Calu3 (cell line): ENCODE measurements at regions not wholly inside any gene's neighbourhood (a gene's known extent, or its start where the extent isn't known, plus 50 kb on each side); places are given as distances from the start of the nearest gene placed in this dataset.

Source experiments
- BruUV-seq: library from RNA; stranded (reverse); fragments of 400-500 nt; replicated peaks from 2 replicates; lab custom pipeline; 2021; lab: Mats Ljungman, UMichigan
- CTCF ChIA-PET: fragments of 300-600 bp; sonication (Branson Sonifier 250); formaldehyde crosslinking; loops from one replicate; lab custom pipeline; 2022; ENCODE audit warnings: antibody characterized with exemption; lab: Charles Lee
- DNase-seq: peaks from one replicate; pipeline ENCODE4 v3.0.0; 2022
- H3K27ac Mint-ChIP-seq: one replicate; pipeline ENCODE4 v1.8.0; 2022; ENCODE audit warnings: mixed read lengths; ENCODE audit not compliant: unreplicated experiment
- H3K27me3 Mint-ChIP-seq: one replicate; pipeline ENCODE4 v1.8.0; 2022; ENCODE audit warnings: mixed read lengths; ENCODE audit not compliant: unreplicated experiment
- H3K36me3 Mint-ChIP-seq: one replicate; pipeline ENCODE4 v1.8.0; 2022; ENCODE audit warnings: mild to moderate bottlenecking, moderate library complexity, mixed read lengths; ENCODE audit not compliant: insufficient read depth, unreplicated experiment
- H3K4me1 Mint-ChIP-seq: one replicate; pipeline ENCODE4 v1.8.0; 2022; ENCODE audit warnings: mild to moderate bottlenecking, low read depth, mixed read lengths; ENCODE audit not compliant: unreplicated experiment
- H3K4me3 Mint-ChIP-seq: one replicate; pipeline ENCODE4 v1.8.0; 2022; ENCODE audit warnings: mild to moderate bottlenecking, low read depth, moderate library complexity, mixed read lengths; ENCODE audit not compliant: unreplicated experiment
- H3K9me3 Mint-ChIP-seq: one replicate; pipeline ENCODE4 v1.8.0; 2022; ENCODE audit warnings: low read depth, mixed read lengths; ENCODE audit not compliant: unreplicated experiment
- intact Hi-C: fragments of 100-400 bp; cut with micrococcal nuclease; formaldehyde crosslinking; loops from one replicate; pipeline ENCODE4 v1.10.0; 2022; ENCODE audit not compliant: unreplicated experiment
- TF ChIP-seq, protein P1 (sequence below): fragments of 200-600 bp; IDR thresholded peaks from one replicate; pipeline ENCODE4 v1.8.0; 2022; ENCODE audit warnings: antibody characterized with exemption; ENCODE audit not compliant: unreplicated experiment

DNA sequence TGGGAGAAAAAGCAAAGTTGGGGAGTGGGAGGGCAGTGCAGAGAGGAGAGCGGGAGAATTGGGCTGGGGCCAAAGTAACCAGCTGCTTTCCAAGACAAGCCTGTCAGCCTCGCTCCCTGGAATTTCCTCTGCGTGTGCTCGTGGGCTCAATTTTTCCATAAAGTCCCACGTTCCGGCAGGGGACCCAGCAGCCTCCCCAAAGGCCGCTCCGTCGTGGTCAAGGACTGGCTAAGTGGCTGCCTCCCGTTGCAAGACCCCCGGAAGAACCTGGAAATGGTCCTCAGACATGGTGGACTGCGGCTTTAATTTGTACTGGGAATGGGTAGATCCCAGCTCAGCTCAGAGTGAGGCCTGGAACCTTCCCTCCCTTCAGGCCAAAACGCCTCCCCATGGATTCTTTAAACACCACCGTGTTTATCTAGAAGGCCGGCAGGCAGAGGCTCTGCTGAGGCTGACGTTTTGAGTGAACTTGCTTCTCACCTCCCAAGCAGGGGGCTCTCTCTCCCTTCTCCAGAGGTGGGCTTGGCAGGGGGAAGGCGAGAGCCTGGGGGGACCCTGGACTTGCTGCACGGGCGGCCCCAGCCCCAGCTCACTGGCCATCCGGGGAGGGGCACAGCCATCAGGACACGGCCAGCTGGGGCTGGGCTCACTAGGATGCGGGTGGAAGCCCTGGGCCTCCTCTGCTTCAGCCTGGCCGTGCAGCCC is 190.0 kb downstream of the C16orf95 start:
- CTCF ChIA-PET, result no interaction called here
- BruUV-seq, result no TSS peak
- DNase-seq, result no peak
- no peaks in the 10 kb centered on the region for H3K36me3 Mint-ChIP-seq
- H3K9me3 Mint-ChIP-seq, result peaks cover 2% of the 10 kb centered on the region
- intact Hi-C loops, result no loop called here
- TF ChIP-seq, protein P1, sequence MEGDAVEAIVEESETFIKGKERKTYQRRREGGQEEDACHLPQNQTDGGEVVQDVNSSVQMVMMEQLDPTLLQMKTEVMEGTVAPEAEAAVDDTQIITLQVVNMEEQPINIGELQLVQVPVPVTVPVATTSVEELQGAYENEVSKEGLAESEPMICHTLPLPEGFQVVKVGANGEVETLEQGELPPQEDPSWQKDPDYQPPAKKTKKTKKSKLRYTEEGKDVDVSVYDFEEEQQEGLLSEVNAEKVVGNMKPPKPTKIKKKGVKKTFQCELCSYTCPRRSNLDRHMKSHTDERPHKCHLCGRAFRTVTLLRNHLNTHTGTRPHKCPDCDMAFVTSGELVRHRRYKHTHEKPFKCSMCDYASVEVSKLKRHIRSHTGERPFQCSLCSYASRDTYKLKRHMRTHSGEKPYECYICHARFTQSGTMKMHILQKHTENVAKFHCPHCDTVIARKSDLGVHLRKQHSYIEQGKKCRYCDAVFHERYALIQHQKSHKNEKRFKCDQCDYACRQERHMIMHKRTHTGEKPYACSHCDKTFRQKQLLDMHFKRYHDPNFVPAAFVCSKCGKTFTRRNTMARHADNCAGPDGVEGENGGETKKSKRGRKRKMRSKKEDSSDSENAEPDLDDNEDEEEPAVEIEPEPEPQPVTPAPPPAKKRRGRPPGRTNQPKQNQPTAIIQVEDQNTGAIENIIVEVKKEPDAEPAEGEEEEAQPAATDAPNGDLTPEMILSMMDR, result no peak
- peaks cover 40% of the 10 kb centered on the region for H3K27me3 Mint-ChIP-seq
- no peak overlapping the region for H3K27ac Mint-ChIP-seq
- H3K4me3 Mint-ChIP-seq, result no peak overlapping the region
- H3K4me1 Mint-ChIP-seq, result no peaks in the 10 kb centered on the region

DNA sequence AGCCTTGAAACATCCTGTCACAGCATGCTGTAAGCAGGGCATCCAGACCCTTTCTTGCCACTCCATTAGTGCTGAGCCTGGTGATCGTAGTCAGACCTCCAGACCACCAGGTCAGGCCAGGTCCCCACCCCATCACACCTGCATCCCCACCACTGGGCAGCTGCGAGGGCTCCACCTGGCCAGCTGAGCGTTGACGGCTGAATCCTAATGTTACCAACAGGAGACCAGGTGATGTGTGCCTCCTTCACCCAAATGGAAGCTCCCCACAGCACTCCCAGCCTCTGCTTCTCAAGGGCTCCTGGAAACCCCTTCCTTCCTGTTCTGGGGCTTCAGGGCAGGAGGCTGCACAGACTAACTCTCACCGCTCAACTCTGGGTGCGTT is 189.4 kb downstream of the C16orf95 start:
- CTCF ChIA-PET, result no interaction called here
- H3K27me3 Mint-ChIP-seq, result peaks cover 34% of the 10 kb centered on the region
- peaks cover 2% of the 10 kb centered on the region for H3K9me3 Mint-ChIP-seq
- TF ChIP-seq, protein P1, result no peak
- no peaks in the 10 kb centered on the region for H3K36me3 Mint-ChIP-seq
- intact Hi-C loops, result no loop called here
- DNase-seq, result no peak
- BruUV-seq, result no TSS peak
- H3K27ac Mint-ChIP-seq, result no peak overlapping the region
- no peak overlapping the region for H3K4me3 Mint-ChIP-seq
- no peaks in the 10 kb centered on the region for H3K4me1 Mint-ChIP-seq

DNA sequence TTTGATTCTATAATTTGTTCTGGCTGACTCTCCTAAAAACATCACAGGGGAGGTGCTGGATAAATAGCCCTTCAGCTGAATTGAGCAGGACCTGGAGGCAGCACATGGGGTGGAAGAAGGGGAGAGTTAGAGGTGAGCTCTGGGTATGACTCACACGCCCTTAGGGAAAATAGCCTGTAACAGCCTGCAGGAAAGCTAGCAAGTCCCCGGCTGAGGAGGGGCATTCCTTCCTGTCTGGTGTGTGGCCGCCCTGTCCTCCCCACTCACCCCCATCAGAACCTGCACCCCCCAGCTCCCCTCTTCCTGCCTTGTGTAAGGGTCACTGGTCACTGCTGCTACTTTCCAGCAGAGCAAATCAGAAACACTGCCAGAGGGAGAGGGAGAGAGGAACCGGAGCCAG is 187.4 kb downstream of the C16orf95 start:
- peaks cover 34% of the 10 kb centered on the region for H3K27me3 Mint-ChIP-seq
- H3K9me3 Mint-ChIP-seq, result peaks cover 2% of the 10 kb centered on the region
- no peak overlapping the region for H3K27ac Mint-ChIP-seq
- TF ChIP-seq, protein P1, result no peak
- intact Hi-C loops, result no loop called here
- H3K4me3 Mint-ChIP-seq, result no peak overlapping the region
- no peaks in the 10 kb centered on the region for H3K4me1 Mint-ChIP-seq
- CTCF ChIA-PET, result interaction anchor here (0.7 kb wide), 1 partner anchor 16 kb away, joined by 3 read pairs; no protein-coding TSS in a partner anchor
- BruUV-seq, result no TSS peak
- H3K36me3 Mint-ChIP-seq, result no peaks in the 10 kb centered on the region
- DNase-seq, result peak; percentile 39

DNA sequence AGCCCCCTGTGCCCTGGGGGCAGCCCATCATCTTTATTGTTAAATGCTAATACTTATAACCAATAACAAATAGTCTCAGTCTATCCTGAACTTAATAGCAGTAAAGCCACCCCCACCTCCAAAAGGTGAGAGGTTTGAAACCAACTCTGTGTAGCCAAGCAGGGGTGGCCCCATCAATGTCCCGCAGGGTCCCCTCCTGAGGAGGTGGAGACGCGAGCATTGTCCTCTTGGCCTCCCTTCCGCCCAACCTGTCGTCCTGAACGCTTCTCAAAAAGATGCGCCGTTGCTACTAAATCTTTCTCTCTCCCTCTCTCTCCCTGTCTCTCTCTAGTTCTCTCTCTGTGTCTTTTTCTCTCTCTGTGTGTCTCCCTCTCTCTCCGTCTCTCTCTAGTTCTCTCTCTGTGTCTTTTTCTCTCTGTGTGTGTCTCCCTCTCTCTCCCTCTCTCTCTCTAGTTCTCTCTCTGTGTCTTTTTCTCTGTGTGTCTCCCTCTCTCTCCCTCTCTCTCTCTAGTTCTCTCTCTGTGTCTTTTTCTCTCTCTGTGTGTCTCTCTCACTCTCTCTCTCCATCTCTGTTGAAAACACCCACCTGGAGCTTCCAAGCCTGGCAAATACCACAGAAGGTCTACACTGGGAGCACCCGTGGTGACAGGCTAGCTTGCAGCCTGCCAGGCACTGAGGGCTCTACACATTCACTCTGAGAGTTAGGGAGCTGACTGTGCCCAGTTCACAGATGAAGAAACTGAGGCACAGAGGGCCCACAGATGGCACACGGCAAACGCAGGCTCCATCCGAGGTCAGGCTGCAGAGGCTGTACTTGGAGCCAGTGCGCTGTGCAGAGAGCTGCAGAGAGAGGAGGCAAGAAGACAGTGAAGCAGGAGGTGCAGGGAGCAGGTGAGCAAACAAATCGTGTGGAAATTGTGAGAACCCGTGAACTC is 185.9 kb downstream of the C16orf95 start:
- DNase-seq, result no peak
- Mint-ChIP-seq H3K4me3 (no peak overlapping the region), H3K9me3 (peaks cover 2% of the 10 kb centered on the region), H3K27ac (no peak overlapping the region), H3K36me3 (no peaks in the 10 kb centered on the region), H3K27me3 (peaks cover 34% of the 10 kb centered on the region), H3K4me1 (no peaks in the 10 kb centered on the region)
- TF ChIP-seq, protein P1, result no peak
- CTCF ChIA-PET, result interaction anchor here (0.5 kb wide), 1 partner anchor 25 kb away, joined by 10 read pairs; no protein-coding TSS in a partner anchor
- intact Hi-C loops, result no loop called here
- no TSS peak for BruUV-seq
